Liver (tissue), 8 donors: ENCODE measurements at regions not wholly inside any gene's neighbourhood (a gene's known extent, or its start where the extent isn't known, plus 50 kb on each side); places are given as distances from the start of the nearest gene placed in this dataset.

Source experiments
- DNase-seq: peaks from one replicate; pipeline ENCODE4 v3.0.0-alpha.2; 2017; ENCODE audit warnings: low spot score
- H3K27ac ChIP-seq, 2 donors: one replicate each; pipeline ENCODE4 v1.7.0; 2013; ENCODE audit warnings: inconsistent platforms in 2 of 2, low read length in 2 of 2, control low read depth in 1 of 2, low read depth in 1 of 2, mild to moderate bottlenecking in 1 of 2
- H3K27me3 ChIP-seq, 4 donors: one replicate each; pipeline versions ENCODE4 v1.6.1 to v1.7.0; 2013; ENCODE audit warnings: low read length in 3 of 4, inconsistent platforms in 1 of 4, mild to moderate bottlenecking in 1 of 4, moderate library complexity in 1 of 4; ENCODE audit not compliant: control insufficient read depth in 4 of 4, insufficient read depth in 4 of 4
- H3K36me3 ChIP-seq, 4 donors: one replicate each; pipeline versions ENCODE4 v1.6.1 to v1.7.0; 2013; ENCODE audit warnings: low read length in 3 of 4, mild to moderate bottlenecking in 3 of 4, low read depth in 1 of 4, moderate library complexity in 1 of 4; ENCODE audit not compliant: control insufficient read depth in 4 of 4, insufficient read depth in 3 of 4
- H3K4me1 ChIP-seq, 4 donors: one replicate each; pipeline versions ENCODE4 v1.6.1 to v1.7.0; 2013; ENCODE audit warnings: low read length in 3 of 4, mild to moderate bottlenecking in 3 of 4, moderate library complexity in 1 of 4; ENCODE audit not compliant: control insufficient read depth in 4 of 4, insufficient read depth in 4 of 4
- H3K4me3 ChIP-seq, 3 donors: one replicate each; pipeline versions ENCODE4 v1.6.1 to v1.7.0; 2013; ENCODE audit warnings: low read length in 3 of 3, control low read depth in 1 of 3, low read depth in 1 of 3, mild to moderate bottlenecking in 1 of 3
- H3K9ac ChIP-seq, 2 donors: one replicate each; pipeline ENCODE4 v1.7.0; 2013; ENCODE audit warnings: low read length in 2 of 2, mild to moderate bottlenecking in 2 of 2, moderate library complexity in 2 of 2, control low read depth in 1 of 2, low read depth in 1 of 2
- H3K9me3 ChIP-seq, 4 donors: one replicate each; pipeline versions ENCODE4 v1.6.1 to v1.7.0; 2013; ENCODE audit warnings: low read length in 3 of 4; ENCODE audit not compliant: control insufficient read depth in 4 of 4
- CTCF ChIP-seq: fragments of 150-350 bp; IDR thresholded peaks from 2 replicates; pipeline ENCODE4 v1.5.1; 2017; ENCODE audit warnings: improper control_type of control experiment, low read depth, low read length; ENCODE audit not compliant: missing input control
- EGR1 ChIP-seq, 2 donors: IDR thresholded peaks; 2 replicates each; pipeline ENCODE4 v1.6.1; 2016 to 2018; ENCODE audit warnings: antibody characterized with exemption in 2 of 2, low read depth in 2 of 2
- FOXA1 ChIP-seq: IDR thresholded peaks from 2 replicates; pipeline ENCODE4 v1.6.1; 2016; ENCODE audit warnings: antibody characterized with exemption
- FOXA2 ChIP-seq: IDR thresholded peaks from 2 replicates; pipeline ENCODE4 v1.6.1; 2016; ENCODE audit warnings: antibody characterized with exemption
- GABPA ChIP-seq, 2 donors: IDR thresholded peaks in 1 of 2; conservative IDR thresholded peaks in 1 of 2; 2 replicates each; pipeline ENCODE4 v1.6.1; 2016; ENCODE audit warnings: antibody characterized with exemption in 2 of 2, mild to moderate bottlenecking in 1 of 2, moderate library complexity in 1 of 2
- HNF4A ChIP-seq, 2 donors: conservative IDR thresholded peaks; 2 replicates each; pipeline ENCODE4 v1.6.1; 2016; ENCODE audit warnings: antibody characterized with exemption in 2 of 2, mild to moderate bottlenecking in 2 of 2
- HNF4G ChIP-seq: IDR thresholded peaks from 2 replicates; pipeline ENCODE4 v1.6.1; 2016; ENCODE audit warnings: antibody characterized with exemption
- JUND ChIP-seq, 2 donors: IDR thresholded peaks; 2 replicates each; pipeline ENCODE4 v1.6.1; 2016; ENCODE audit warnings: antibody characterized with exemption in 2 of 2
- NR2F2 ChIP-seq: IDR thresholded peaks from 2 replicates; pipeline ENCODE4 v1.6.1; 2016; ENCODE audit warnings: antibody characterized with exemption
- RAD21 ChIP-seq, 2 donors: IDR thresholded peaks; 2 replicates each; pipeline ENCODE4 v1.6.1; 2016; ENCODE audit warnings: antibody characterized with exemption in 2 of 2, mild to moderate bottlenecking in 2 of 2
- REST ChIP-seq: IDR thresholded peaks from 2 replicates; pipeline ENCODE4 v1.6.1; 2016; ENCODE audit warnings: antibody characterized with exemption, mild to moderate bottlenecking
- RXRA ChIP-seq, 2 donors: IDR thresholded peaks; 2 replicates each; pipeline ENCODE4 v1.6.1; 2017 to 2018; ENCODE audit warnings: antibody characterized with exemption in 2 of 2, mild to moderate bottlenecking in 1 of 2
- SP1 ChIP-seq: IDR thresholded peaks from 2 replicates; pipeline ENCODE4 v1.6.1; 2018; ENCODE audit warnings: antibody characterized with exemption, mild to moderate bottlenecking
- TAF1 ChIP-seq: conservative IDR thresholded peaks from 2 replicates; pipeline ENCODE4 v1.6.1; 2016; ENCODE audit warnings: antibody characterized with exemption, mild to moderate bottlenecking
- YY1 ChIP-seq: IDR thresholded peaks from 2 replicates; pipeline ENCODE4 v1.6.1; 2016; ENCODE audit warnings: antibody characterized with exemption, mild to moderate bottlenecking
- ZBTB33 ChIP-seq: IDR thresholded peaks from 2 replicates; pipeline ENCODE4 v1.6.1; 2016; ENCODE audit warnings: antibody characterized with exemption
- WGBS: extraction: QIAGEN DNeasy Blood & Tissue Kit; methylation state at CpG from one replicate; pipeline ENCODE4 v1.1.7; 2013; 5-methylcytosine and 5-hydroxymethylcytosine counted together
- TF ChIP-seq, protein P1 (sequence below): IDR thresholded peaks from 2 replicates; pipeline ENCODE4 v1.6.1; 2016; ENCODE audit warnings: antibody characterized with exemption
- TF ChIP-seq, protein P2 (sequence below): IDR thresholded peaks from 2 replicates; pipeline ENCODE4 v1.6.1; 2016; ENCODE audit warnings: antibody characterized with exemption
- donor health status: healthy.
- donor health status: healthy.
- donor health status: healthy.
- donor health status: healthy.
- donor health status: healthy.

- Histone ChIP-seq H3K36me3 (no peaks in the 10 kb centered on the region), H3K4me3 (no peak overlapping the region), H3K9ac (no peak overlapping the region), H3K9me3 (peaks cover 0 to 2% (median 0%) of the 10 kb centered on the region in 4 donors), H3K27me3 (no peaks in the 10 kb centered on the region), H3K27ac (no peak overlapping the region), H3K4me1 (no peaks in the 10 kb centered on the region)
- 75% methylated on average over 9 of the region's 9 CpGs for WGBS
- DNase-seq: no peak
- TF ChIP-seq, protein P1, sequence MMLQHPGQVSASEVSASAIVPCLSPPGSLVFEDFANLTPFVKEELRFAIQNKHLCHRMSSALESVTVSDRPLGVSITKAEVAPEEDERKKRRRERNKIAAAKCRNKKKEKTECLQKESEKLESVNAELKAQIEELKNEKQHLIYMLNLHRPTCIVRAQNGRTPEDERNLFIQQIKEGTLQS: no peak
- TF ChIP-seq YY1: no peak
- no peak for TF ChIP-seq NR2F2
- TF ChIP-seq, protein P2, sequence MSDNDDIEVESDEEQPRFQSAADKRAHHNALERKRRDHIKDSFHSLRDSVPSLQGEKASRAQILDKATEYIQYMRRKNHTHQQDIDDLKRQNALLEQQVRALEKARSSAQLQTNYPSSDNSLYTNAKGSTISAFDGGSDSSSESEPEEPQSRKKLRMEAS: no peak
- no peak for TF ChIP-seq EGR1 (IDR thresholded peaks at IDR 0.05; ENCODE audit: low read depth in 2 of 2)
- no peak for TF ChIP-seq CTCF
- TF ChIP-seq SP1: no peak
- TF ChIP-seq JUND (IDR thresholded peaks at IDR 0.05): no peak
- TF ChIP-seq FOXA2: no peak
- no peak for TF ChIP-seq RAD21 (IDR thresholded peaks at IDR 0.05)
- TF ChIP-seq HNF4A (conservative IDR thresholded peaks at IDR 0.05): no peak
- TF ChIP-seq TAF1: no peak
- TF ChIP-seq GABPA (IDR thresholded peaks at IDR 0.05 in 1 of 2, conservative IDR thresholded peaks at IDR 0.05 in 1 of 2): no peak
- no peak for TF ChIP-seq REST
- TF ChIP-seq FOXA1: no peak
- no peak for TF ChIP-seq RXRA (IDR thresholded peaks at IDR 0.05)
- no peak for TF ChIP-seq HNF4G
- TF ChIP-seq ZBTB33: no peak
Measured at GRCh38 chr13:104106705-104107393, 1040.6 kb upstream of the SLC10A2 start.
